GM10266 (cell line): ENCODE measurements at regions not wholly inside any gene's neighbourhood (a gene's known extent, or its start where the extent isn't known, plus 50 kb on each side); places are given as distances from the start of the nearest gene placed in this dataset.

Experiments used
- DNase-seq: peaks from one replicate; pipeline ENCODE4 v3.0.0; 2012; ENCODE audit errors: extremely low spot score
- CTCF ChIP-seq: IDR thresholded peaks from 2 replicates; pipeline ENCODE4 v1.5.1; 2012; ENCODE audit warnings: mild to moderate bottlenecking, low read depth; ENCODE audit not compliant: control insufficient read depth, insufficient read depth; ENCODE audit errors: missing control alignments

DNA sequence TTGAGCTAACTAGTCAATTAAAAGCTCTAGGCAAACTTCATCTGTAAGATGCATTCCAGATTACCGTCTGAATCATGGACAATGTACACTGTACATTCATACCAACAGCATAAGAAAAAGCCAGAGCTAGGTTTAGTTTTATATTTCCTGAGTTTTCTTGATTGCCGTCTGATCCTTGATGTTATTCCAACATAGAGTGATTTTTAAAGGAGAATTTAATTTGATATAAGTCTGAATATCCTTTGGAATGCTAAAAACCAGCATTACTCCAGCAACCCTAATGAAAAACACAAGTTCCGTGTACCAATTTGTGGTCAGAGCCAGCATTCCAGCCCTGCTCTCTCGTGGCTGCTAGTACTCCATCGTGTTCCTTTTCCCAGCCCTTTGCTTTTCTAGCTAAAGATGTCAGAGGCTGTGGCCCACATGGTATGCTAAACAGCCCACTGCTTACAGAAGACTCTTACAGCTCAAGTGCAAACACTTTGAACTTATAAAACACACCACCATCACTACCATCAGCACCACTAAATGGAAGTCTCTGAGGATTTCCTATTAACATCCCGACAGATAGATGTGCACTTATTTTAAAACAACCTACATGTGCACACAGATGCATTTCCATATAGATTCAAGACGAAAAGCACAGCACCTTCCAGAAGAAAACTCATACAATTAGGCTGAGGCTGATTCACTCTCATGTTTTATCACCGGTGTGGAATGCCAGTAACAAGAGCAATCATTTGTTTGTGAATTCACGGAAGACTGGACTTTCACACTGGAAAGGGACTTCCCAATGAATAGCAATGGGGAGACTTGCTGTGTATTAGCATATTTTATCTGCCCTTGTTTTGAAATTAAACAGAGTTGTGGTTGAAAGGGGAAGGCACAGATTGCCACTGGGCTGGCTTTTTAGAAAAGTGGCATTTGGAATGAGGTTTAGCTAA lies 246.9 kb upstream of the GAS1 start:
- no peak for DNase-seq
- no peak for TF ChIP-seq CTCF

GRCh38 chr9:87195306-87195705 lies 248.0 kb upstream of the GAS1 start:
- TF ChIP-seq CTCF: no peak
- no peak for DNase-seq

- no peak for TF ChIP-seq CTCF
- DNase-seq: no peak
These were observed 250.2 kb upstream of the GAS1 start for GRCh38 chr9:87197349-87198130.

GRCh38 chr9:87198716-87199115 lies 251.4 kb upstream of the GAS1 start:
- no peak for DNase-seq

DNA sequence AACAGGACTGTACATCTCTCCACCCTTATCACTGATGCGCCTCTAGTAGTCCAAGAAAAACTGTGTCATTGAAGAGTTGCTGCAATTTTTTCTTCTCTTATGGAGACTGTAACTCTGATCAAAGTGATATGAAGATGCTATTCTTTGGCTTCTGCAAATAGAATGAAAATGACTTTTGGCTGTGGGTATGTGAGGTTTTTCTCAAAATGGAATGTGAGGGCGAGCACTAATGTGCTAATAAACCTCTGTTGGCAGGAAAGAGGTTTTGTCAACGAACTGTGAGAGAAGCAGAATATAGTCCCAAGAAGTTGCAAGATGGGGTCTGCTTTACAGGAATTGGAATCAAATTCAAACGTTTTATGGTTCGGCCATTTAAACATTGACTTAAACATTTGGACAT lies 252.0 kb upstream of the GAS1 start:
- DNase-seq: no peak
- TF ChIP-seq CTCF: no peak

More at GRCh38 chr9:87198716-87199115, 251.4 kb upstream of the GAS1 start:
- no peak for TF ChIP-seq CTCF

GRCh38 chr9:87199782-87200181 lies 252.5 kb upstream of the GAS1 start:
- DNase-seq: no peak
- TF ChIP-seq CTCF: no peak
